ENCODE measurements at regions not wholly inside any gene's neighbourhood (a gene's known extent, or its start where the extent isn't known, plus 50 kb on each side); places are given as distances from the start of the nearest gene placed in this dataset.

- Histone ChIP-seq H3K27ac (ENCODE audit: control insufficient read depth, insufficient read depth, low read length) (no peak overlapping the region), H3K79me2 (ENCODE audit: control insufficient read depth, insufficient read depth, low read length) (no peaks in the 10 kb centered on the region), H4K20me1 (ENCODE audit: control insufficient read depth, extremely low read depth, insufficient read depth, low read length) (no peaks in the 10 kb centered on the region), H3K4me2 (ENCODE audit: control insufficient read depth, extremely low read depth, insufficient read depth, low read depth, low read length) (no peak overlapping the region), H3K9me1 (ENCODE audit: control insufficient read depth, extremely low read depth, insufficient read depth, low read length) (no peaks in the 10 kb centered on the region), H3K27me3 (ENCODE audit: control insufficient read depth, extremely low read depth, insufficient read depth, low read length) (no peaks in the 10 kb centered on the region), H3K9ac (ENCODE audit: control insufficient read depth, extremely low read depth, insufficient read depth, low read length) (no peak overlapping the region), H3K9me3 (ENCODE audit: control insufficient read depth, low read depth, low read length) (no peaks in the 10 kb centered on the region), H2AFZ (ENCODE audit: control insufficient read depth, low read length) (no peak overlapping the region), H3K36me3 (ENCODE audit: control insufficient read depth in 2 of 2, extremely low read depth in 1 of 2, insufficient read depth in 2 of 2, low read length in 2 of 2) (no peaks in the 10 kb centered on the region), H3K4me1 (ENCODE audit: control insufficient read depth, extremely low read depth, insufficient read depth, low read length) (peaks cover 2% of the 10 kb centered on the region), H3K4me3 (ENCODE audit: control insufficient read depth in 2 of 3, extremely low read depth in 1 of 3, insufficient read depth in 2 of 3, low read depth in 1 of 3, low read length in 3 of 3) (no peak overlapping the region)
- TF ChIP-seq EZH2 (IDR thresholded peaks at IDR 0.05; ENCODE audit: low read length) = no peak
- no peak for TF ChIP-seq CTCF (optimal IDR thresholded peaks at IDR 0.05 in 1 of 3, IDR thresholded peaks at IDR 0.05 in 1 of 3, conservative IDR thresholded peaks at IDR 0.05 in 1 of 3; ENCODE audit: extremely low read depth in 1 of 3, insufficient read depth in 2 of 3, low read length in 3 of 3)
- FAIRE-seq (no peak), DNase-seq (ENCODE audit: low read depth, low spot score) (no peak)
- dilution Hi-C loops (cut with MboI; ENCODE audit: extremely low pct_ligation_motif_present, low sequenced_read_pairs) = no loop called here
Measured at GRCh38 chr22:27431081-27431480, 370.5 kb downstream of the MN1 start.

- Histone ChIP-seq H3K27ac (ENCODE audit: control insufficient read depth, insufficient read depth, low read length) (no peak overlapping the region), H3K9me3 (ENCODE audit: control insufficient read depth, low read depth, low read length) (no peaks in the 10 kb centered on the region), H3K4me2 (ENCODE audit: control insufficient read depth, extremely low read depth, insufficient read depth, low read depth, low read length) (no peak overlapping the region), H2AFZ (ENCODE audit: control insufficient read depth, low read length) (no peak overlapping the region), H3K4me1 (ENCODE audit: control insufficient read depth, extremely low read depth, insufficient read depth, low read length) (peaks cover 2% of the 10 kb centered on the region), H3K79me2 (ENCODE audit: control insufficient read depth, insufficient read depth, low read length) (no peaks in the 10 kb centered on the region), H3K4me3 (ENCODE audit: control insufficient read depth in 2 of 3, extremely low read depth in 1 of 3, insufficient read depth in 2 of 3, low read depth in 1 of 3, low read length in 3 of 3) (no peak overlapping the region), H3K27me3 (ENCODE audit: control insufficient read depth, extremely low read depth, insufficient read depth, low read length) (no peaks in the 10 kb centered on the region), H3K9ac (ENCODE audit: control insufficient read depth, extremely low read depth, insufficient read depth, low read length) (no peak overlapping the region), H3K36me3 (ENCODE audit: control insufficient read depth in 2 of 2, extremely low read depth in 1 of 2, insufficient read depth in 2 of 2, low read length in 2 of 2) (no peaks in the 10 kb centered on the region), H4K20me1 (ENCODE audit: control insufficient read depth, extremely low read depth, insufficient read depth, low read length) (no peaks in the 10 kb centered on the region), H3K9me1 (ENCODE audit: control insufficient read depth, extremely low read depth, insufficient read depth, low read length) (no peaks in the 10 kb centered on the region)
- dilution Hi-C loops (cut with MboI; ENCODE audit: extremely low pct_ligation_motif_present, low sequenced_read_pairs) = no loop called here
- FAIRE-seq (no peak), DNase-seq (ENCODE audit: low read depth, low spot score) (no peak)
- TF ChIP-seq CTCF (optimal IDR thresholded peaks at IDR 0.05 in 1 of 3, IDR thresholded peaks at IDR 0.05 in 1 of 3, conservative IDR thresholded peaks at IDR 0.05 in 1 of 3; ENCODE audit: extremely low read depth in 1 of 3, insufficient read depth in 2 of 3, low read length in 3 of 3) = no peak
- TF ChIP-seq EZH2 (IDR thresholded peaks at IDR 0.05; ENCODE audit: low read length) = no peak
Measured at GRCh38 chr22:27431896-27432295, 369.7 kb downstream of the MN1 start.

Data from keratinocyte (primary cell).